GM12872 (cell line): ENCODE measurements at regions not wholly inside any gene's neighbourhood (a gene's known extent, or its start where the extent isn't known, plus 50 kb on each side); places are given as distances from the start of the nearest gene placed in this dataset.

ENCODE experiments used
- TF ChIP-seq, protein P1 (sequence below): IDR thresholded peaks from 3 replicates; pipeline ENCODE4 v1.5.1; 2011; ENCODE audit warnings: low read depth, mild to moderate bottlenecking, low read length, moderate library complexity; ENCODE audit not compliant: insufficient read depth

DNA sequence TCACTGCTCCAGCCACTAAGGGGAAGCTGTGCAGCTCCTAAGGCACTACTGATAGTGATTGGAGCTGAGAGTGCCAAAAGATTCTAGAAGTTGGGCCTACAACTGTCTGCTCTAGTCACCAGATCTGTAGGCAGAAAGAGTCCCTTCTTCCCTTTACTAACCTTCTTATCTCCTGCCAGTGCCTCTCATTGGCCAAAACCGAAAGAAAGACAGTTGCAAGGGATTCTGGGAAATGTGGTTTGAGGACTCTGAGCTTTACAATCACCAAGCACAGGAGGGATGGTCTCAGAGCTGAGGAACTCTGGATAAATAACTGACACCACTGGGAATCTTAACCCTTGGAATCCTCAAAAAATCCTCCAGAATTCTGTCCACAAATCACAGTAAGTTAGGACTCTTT lies 615.8 kb downstream of the CCSER2 start:
- TF ChIP-seq, protein P1, sequence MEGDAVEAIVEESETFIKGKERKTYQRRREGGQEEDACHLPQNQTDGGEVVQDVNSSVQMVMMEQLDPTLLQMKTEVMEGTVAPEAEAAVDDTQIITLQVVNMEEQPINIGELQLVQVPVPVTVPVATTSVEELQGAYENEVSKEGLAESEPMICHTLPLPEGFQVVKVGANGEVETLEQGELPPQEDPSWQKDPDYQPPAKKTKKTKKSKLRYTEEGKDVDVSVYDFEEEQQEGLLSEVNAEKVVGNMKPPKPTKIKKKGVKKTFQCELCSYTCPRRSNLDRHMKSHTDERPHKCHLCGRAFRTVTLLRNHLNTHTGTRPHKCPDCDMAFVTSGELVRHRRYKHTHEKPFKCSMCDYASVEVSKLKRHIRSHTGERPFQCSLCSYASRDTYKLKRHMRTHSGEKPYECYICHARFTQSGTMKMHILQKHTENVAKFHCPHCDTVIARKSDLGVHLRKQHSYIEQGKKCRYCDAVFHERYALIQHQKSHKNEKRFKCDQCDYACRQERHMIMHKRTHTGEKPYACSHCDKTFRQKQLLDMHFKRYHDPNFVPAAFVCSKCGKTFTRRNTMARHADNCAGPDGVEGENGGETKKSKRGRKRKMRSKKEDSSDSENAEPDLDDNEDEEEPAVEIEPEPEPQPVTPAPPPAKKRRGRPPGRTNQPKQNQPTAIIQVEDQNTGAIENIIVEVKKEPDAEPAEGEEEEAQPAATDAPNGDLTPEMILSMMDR, result no peak

DNA sequence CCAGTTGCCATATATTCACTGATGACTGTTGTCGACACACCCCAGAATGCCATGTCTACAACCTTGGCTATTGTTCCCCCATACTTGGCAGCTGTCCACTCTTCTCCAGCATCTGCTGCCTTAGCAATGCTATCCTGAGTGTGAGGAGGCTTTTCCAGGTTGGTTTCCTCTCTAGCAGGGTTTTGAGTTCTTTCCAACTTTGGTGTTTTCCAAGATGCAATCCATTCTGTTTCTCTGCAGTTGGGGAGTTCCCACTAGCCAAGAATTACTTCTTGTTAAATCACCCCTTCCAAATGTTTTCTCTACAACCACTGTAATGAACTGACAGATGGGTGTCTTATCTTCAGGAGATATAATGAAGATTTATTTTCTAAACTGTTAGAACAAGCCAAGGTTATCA lies 617.4 kb downstream of the CCSER2 start:
- TF ChIP-seq, protein P1, result no peak

DNA sequence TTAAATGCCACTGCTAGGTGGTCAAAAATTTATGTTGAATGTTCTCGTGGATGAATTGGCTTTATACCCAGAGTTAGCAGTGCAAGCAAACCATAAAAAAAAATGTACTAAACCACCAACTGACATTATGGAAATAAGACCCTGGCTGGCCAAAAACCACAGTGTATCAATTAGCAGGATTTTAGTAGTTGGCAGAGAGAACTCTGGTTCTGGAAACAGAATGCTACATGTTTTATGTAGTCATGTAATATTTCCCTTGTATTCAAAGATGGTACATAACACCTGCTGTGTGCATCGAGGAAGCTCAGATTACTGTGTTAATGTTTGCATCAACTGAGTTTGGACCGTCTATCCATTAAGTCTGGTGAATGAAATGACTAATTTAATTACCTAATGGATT lies 618.5 kb downstream of the CCSER2 start:
- TF ChIP-seq, protein P1, result no peak

DNA sequence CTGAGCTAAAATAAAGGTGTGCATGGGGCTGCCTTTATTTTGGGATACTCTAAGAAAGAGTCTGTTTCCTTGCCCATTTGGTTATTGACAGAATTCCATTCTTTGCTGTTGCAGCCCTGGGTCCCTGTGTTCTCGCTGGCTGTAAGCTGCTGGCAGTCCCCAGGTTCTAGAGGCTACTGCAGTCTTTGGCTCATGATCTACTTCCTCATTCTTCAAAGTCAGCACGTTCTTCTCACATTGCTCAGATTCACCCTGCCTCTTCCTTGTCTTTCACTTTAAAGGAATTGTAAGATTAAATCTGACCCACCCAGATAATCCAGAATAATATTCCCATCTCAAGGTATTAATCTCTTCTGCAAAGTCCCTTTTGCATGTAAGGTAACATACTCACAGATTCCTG lies 620.3 kb downstream of the CCSER2 start:
- TF ChIP-seq, protein P1, result no peak

DNA sequence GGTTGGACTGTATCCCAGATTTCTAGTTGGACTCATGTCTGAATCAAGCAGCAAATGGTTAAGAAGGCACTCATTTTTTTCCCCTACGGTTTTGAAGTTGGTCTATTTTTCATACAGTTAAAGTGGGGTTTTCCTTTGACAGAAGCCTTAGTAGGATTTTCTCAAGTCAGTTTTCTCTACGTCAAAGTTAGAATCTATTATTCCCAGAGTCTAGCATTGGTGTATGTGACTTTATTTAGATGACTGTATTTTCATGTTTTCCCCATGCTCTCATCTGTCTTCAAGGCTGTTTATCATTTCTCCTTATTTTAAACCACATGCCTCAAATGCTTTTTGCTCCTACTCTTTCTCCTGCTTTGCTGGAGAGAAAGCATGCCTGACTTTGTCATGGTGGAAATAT lies 623.2 kb downstream of the CCSER2 start:
- TF ChIP-seq, protein P1, result no peak

DNA sequence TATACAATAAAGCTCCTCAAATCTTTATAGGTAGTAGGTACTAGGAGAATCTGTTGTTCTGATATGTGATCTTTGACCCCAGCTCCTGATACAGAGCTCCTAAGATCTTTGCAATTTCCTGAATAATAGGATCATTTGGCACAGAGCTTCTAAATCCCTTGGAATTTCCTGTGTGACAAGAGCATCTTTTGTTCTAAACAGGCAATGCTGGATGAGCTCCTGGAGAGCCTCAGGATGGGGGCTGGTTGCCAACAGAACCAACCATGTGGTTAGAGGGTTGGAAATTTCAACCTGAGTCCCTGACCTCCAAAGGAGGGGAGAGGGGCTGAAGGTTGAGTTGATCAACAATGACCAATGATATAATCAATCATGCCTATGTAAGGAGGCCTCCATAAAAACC lies 629.0 kb downstream of the CCSER2 start:
- TF ChIP-seq, protein P1, result no peak

DNA sequence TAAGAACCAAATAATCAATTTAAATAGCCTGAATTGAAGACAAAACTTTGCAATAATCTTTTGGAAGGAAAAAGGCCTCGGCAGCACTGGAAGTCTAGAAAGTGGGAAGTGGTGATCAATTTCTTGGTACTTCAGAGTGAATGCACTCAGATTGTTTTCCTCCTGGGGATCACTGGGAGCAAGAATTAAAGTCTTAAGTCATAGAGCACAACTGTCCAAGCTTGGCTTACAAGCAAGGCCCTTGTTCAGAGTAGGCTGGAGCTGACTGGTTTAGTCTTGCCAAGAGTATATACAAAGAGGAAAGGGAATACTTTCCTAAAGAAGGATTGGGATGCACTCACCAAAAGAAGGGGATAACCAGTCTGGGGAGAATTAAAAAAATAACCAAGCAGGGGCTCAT lies 637.1 kb downstream of the CCSER2 start:
- TF ChIP-seq, protein P1, result no peak
